Upper lobe of left lung (tissue), 6 donors: ENCODE measurements at regions not wholly inside any gene's neighbourhood (a gene's known extent, or its start where the extent isn't known, plus 50 kb on each side); places are given as distances from the start of the nearest gene placed in this dataset.
A peak's percentile ranks its signal among the peaks of the same experiment; 100 is the strongest.

ENCODE experiments used
- ATAC-seq, 2 donors: fragments of 200-7000 bp; cut with Tn5 transposase; one replicate each; pipeline ENCODE4 v1.9.1; 2022; ENCODE audit warnings: mild to moderate bottlenecking in 2 of 2, moderate library complexity in 2 of 2; ENCODE audit not compliant: low FRiP score in 2 of 2
- DNase-seq, 2 donors: peaks; one replicate each; pipeline ENCODE4 v3.0.0-alpha.2; 2019 to 2020
- H3K27ac ChIP-seq, 4 donors: fragments of 200-600 bp; sonication (generic); one replicate each; pipeline ENCODE4 v1.5.1; 2016 to 2019
- H3K27me3 ChIP-seq, 4 donors: fragments of 200-600 bp; sonication (generic); one replicate each; pipeline ENCODE4 v1.5.1; 2017 to 2019
- H3K36me3 ChIP-seq, 4 donors: fragments of 200-600 bp; sonication (generic); one replicate each; pipeline ENCODE4 v1.5.1; 2016 to 2019
- H3K4me1 ChIP-seq, 4 donors: fragments of 200-600 bp; sonication (generic); one replicate each; pipeline ENCODE4 v1.5.1; 2018 to 2019
- H3K4me3 ChIP-seq, 4 donors: fragments of 200-600 bp; sonication (generic); one replicate each; pipeline ENCODE4 v1.5.1; 2017 to 2019; ENCODE audit warnings: mild to moderate bottlenecking in 2 of 4, moderate library complexity in 1 of 4
- H3K9me3 ChIP-seq, 4 donors: fragments of 200-600 bp; sonication (generic); one replicate each; pipeline ENCODE4 v1.5.1; 2018 to 2019
- EP300 ChIP-seq, 4 donors: sonication (generic); formaldehyde crosslinking; IDR thresholded peaks; one replicate each; pipeline ENCODE4 v1.5.1; 2017; ENCODE audit warnings: antibody characterized with exemption in 4 of 4, control low read depth in 2 of 4
- POLR2A ChIP-seq, 4 donors: fragments of 450-650 bp; IDR thresholded peaks; one replicate each; pipeline ENCODE4 v1.5.1; 2016 to 2017; ENCODE audit warnings: antibody characterized with exemption in 4 of 4, mild to moderate bottlenecking in 2 of 4
- POLR2AphosphoS5 ChIP-seq, 2 donors: sonication (generic); formaldehyde crosslinking; IDR thresholded peaks; one replicate each; pipeline ENCODE4 v1.5.1; 2017; ENCODE audit warnings: antibody characterized with exemption in 2 of 2
- WGBS, 2 donors: methylation state at CpG; one replicate each; pipeline ENCODE4 v1.1.5; 2017 to 2018; 5-methylcytosine and 5-hydroxymethylcytosine counted together
- TF ChIP-seq, protein P1 (sequence below), 6 experiments: fragments of 450-650 bp in 4 of 6; fragments of 200-600 bp in 2 of 6; sonication (generic) in 2 of 6; IDR thresholded peaks; one replicate each; pipeline ENCODE4 v1.5.1; 2016 to 2019; ENCODE audit warnings: antibody characterized with exemption in 6 of 6
- donor health status: DM: no; HTN: no; CAD: no; lungs with moderate emphysema.
- donor health status: DM: no; HTN: yes; CAD: no; lungs with severe emphysema.

DNA sequence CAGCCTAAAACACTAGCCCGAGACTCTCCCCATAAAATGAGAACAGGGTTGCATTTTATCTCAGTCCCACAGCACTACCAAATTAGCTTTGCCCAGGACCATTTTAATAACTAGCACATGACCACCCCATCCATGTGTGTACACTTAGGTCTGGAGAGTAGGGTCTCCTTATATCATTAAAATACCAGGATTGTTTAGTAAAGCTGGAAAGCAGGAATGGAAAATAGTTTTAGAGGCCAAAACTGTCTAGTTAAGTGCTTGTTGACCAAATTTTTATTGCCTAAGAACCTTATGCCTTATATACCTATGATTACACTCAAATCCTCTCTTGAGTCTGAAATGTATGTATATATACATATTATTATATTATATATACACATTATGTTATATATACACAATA lies 608.4 kb downstream of the HDGFL1 start:
- ATAC-seq (no peak), DNase-seq (no peak)
- TF ChIP-seq, protein P1, sequence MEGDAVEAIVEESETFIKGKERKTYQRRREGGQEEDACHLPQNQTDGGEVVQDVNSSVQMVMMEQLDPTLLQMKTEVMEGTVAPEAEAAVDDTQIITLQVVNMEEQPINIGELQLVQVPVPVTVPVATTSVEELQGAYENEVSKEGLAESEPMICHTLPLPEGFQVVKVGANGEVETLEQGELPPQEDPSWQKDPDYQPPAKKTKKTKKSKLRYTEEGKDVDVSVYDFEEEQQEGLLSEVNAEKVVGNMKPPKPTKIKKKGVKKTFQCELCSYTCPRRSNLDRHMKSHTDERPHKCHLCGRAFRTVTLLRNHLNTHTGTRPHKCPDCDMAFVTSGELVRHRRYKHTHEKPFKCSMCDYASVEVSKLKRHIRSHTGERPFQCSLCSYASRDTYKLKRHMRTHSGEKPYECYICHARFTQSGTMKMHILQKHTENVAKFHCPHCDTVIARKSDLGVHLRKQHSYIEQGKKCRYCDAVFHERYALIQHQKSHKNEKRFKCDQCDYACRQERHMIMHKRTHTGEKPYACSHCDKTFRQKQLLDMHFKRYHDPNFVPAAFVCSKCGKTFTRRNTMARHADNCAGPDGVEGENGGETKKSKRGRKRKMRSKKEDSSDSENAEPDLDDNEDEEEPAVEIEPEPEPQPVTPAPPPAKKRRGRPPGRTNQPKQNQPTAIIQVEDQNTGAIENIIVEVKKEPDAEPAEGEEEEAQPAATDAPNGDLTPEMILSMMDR (IDR thresholded peaks at IDR 0.05): no peak
- TF ChIP-seq POLR2A (IDR thresholded peaks at IDR 0.05) (no peak), POLR2AphosphoS5 (IDR thresholded peaks at IDR 0.05) (no peak), EP300 (IDR thresholded peaks at IDR 0.05) (no peak)

GRCh38 chr6:23179994-23180393 lies 610.6 kb downstream of the HDGFL1 start:
- no peak for ATAC-seq
- no peak for DNase-seq
- Histone ChIP-seq H3K4me1 (no peaks in the 10 kb centered on the region), H3K9me3 (no peaks in the 10 kb centered on the region), H3K4me3 (no peak overlapping the region), H3K27me3 (no peaks in the 10 kb centered on the region), H3K27ac (no peak overlapping the region), H3K36me3 (no peaks in the 10 kb centered on the region)
- WGBS, 2 donors: 84 to 85% methylated on average over 4 of the region's 4 CpGs
- TF ChIP-seq EP300 (IDR thresholded peaks at IDR 0.05) (no peak), POLR2AphosphoS5 (IDR thresholded peaks at IDR 0.05) (no peak), POLR2A (IDR thresholded peaks at IDR 0.05) (no peak)
- TF ChIP-seq, protein P1 (IDR thresholded peaks at IDR 0.05): no peak

More for the DNA sequence above, 608.4 kb downstream of the HDGFL1 start:
- Histone ChIP-seq H3K4me3 (no peak overlapping the region), H3K4me1 (no peaks in the 10 kb centered on the region), H3K27me3 (no peaks in the 10 kb centered on the region), H3K9me3 (no peaks in the 10 kb centered on the region), H3K27ac (no peak overlapping the region), H3K36me3 (no peaks in the 10 kb centered on the region)
- WGBS, 2 donors: 74 to 100% methylated on average over 1 of the region's 1 CpG

GRCh38 chr6:23180504-23181293 lies 611.3 kb downstream of the HDGFL1 start:
- ATAC-seq (peak in 1 of 2 donors; percentile 32), DNase-seq (peak in 1 of 2 donors; percentile 70)
- Histone ChIP-seq H3K4me3 (no peak overlapping the region), H3K36me3 (no peaks in the 10 kb centered on the region), H3K27ac (no peak overlapping the region), H3K27me3 (no peaks in the 10 kb centered on the region), H3K4me1 (no peaks in the 10 kb centered on the region), H3K9me3 (no peaks in the 10 kb centered on the region)
- WGBS, 2 donors: 45 to 59% methylated on average over 10 to 12 of the region's 12 CpGs
- no peak for TF ChIP-seq EP300 (IDR thresholded peaks at IDR 0.05)
- no peak for TF ChIP-seq POLR2A (IDR thresholded peaks at IDR 0.05)
- TF ChIP-seq, protein P1 (IDR thresholded peaks at IDR 0.05): no peak
- no peak for TF ChIP-seq POLR2AphosphoS5 (IDR thresholded peaks at IDR 0.05)

DNA sequence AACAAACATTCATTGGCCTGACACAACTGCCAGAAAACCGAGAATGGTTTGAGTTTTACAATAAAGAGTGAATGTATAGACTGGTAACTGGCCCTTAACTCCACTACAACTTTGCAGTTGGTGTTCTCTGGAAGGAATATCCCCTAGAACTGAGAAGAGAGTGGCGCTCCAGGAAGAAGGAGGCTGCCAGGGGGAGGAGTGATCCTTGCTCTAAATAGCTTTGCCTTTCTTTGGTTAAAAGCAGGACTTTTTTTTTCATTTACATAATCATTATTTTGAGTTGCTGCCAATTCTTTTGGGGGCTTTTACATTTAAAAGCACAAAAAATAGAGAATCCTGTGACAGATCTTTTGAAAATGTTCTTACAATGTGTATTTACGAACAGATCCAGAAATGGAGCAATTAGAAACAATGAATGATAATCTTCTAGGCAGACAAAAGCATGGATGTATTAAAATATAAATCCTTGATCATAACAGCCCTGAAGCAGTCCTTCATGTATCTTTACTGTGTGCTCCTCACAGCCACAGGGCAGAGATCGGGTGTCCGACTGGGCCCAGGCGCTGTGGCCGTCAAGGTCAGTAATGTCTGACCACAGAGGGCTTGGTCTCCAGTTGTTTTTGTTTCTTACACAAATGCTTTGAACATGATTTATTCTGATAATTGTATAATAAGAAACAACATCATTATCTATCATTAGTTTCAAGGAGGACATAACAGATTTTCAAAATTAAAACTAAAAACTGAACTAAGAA lies 612.2 kb downstream of the HDGFL1 start:
- no peak for ATAC-seq
- peak in 1 of 2 donors; percentile 48 for DNase-seq
- Histone ChIP-seq H3K27ac (no peak overlapping the region), H3K27me3 (no peaks in the 10 kb centered on the region), H3K4me3 (no peak overlapping the region), H3K36me3 (no peaks in the 10 kb centered on the region), H3K4me1 (no peaks in the 10 kb centered on the region), H3K9me3 (no peaks in the 10 kb centered on the region)
- WGBS, 2 donors: 83 to 87% methylated on average over 7 of the region's 7 CpGs
- TF ChIP-seq, protein P1 (IDR thresholded peaks at IDR 0.05): no peak
- TF ChIP-seq POLR2A (IDR thresholded peaks at IDR 0.05): no peak
- TF ChIP-seq EP300 (IDR thresholded peaks at IDR 0.05): no peak
